ENCODE measurements at regions not wholly inside any gene's neighbourhood (a gene's known extent, or its start where the extent isn't known, plus 50 kb on each side); places are given as distances from the start of the nearest gene placed in this dataset.

DNA sequence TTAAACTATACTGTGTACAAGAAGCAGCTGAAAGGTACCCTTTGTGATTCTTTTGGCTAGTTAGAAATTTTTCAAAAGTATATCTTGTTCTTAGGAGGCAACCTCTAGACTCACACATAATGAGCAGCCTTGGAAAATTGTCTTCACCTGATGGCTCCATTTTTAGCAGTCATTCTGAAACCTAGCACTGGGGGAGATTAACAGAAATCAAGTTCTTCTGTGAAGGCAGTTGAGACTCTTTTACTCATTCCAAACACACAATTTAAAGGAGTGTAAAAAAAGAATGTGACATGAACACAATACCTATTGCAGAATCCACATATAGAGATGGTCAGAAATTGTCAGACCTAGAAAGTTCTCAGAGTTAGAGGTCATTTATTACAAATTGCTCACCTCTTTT is 197.7 kb downstream of the UBE2E3 start:
- DNase-seq: no peak
- no peaks in the 10 kb centered on the region for H3K4me1 Mint-ChIP-seq
- H3K27ac Mint-ChIP-seq: peak overlapping the region in 1 of 6 donors; percentile 8
- H3K4me3 Mint-ChIP-seq: no peak overlapping the region
- no peaks in the 10 kb centered on the region for H3K9me3 Mint-ChIP-seq
- no peak for ATAC-seq (ENCODE audit: low read depth in 2 of 2)
- H3K27me3 Mint-ChIP-seq: no peaks in the 10 kb centered on the region
- no peaks in the 10 kb centered on the region for H3K36me3 Mint-ChIP-seq

DNA sequence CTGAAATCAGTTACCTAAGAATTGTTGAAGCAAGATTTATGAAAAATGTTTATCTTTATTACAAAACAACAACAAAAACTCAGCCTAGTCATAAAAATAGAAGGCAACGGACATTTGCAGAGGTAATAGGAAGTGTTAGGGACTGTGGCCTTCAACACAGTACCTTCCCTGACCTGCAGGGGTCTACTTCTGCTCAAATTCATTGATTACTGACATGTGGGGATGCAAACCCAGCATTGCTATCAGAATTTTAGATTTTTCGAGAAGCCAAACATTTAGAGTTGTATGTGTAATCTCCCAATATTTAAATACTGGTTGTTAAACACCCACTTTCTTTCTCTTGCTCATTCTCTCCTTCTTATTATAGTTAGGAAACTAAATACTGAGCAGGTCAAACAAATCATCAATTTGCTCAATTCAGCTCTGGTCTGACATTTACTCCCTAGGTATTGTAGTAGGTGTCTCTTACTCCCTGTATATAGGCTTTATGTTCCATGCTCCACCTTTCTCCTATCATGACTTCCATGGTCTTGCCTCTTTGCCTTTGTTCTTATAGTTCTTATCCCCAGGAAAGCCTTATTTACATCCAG is 198.5 kb downstream of the UBE2E3 start:
- Mint-ChIP-seq H3K9me3 (no peaks in the 10 kb centered on the region), H3K36me3 (no peaks in the 10 kb centered on the region), H3K4me3 (no peak overlapping the region), H3K27me3 (no peaks in the 10 kb centered on the region), H3K4me1 (peaks cover 4 to 6% (median 5%) of the 10 kb centered on the region in 3 donors), H3K27ac (no peak overlapping the region)
- peak; percentile 18 for DNase-seq
- ATAC-seq (ENCODE audit: low read depth in 2 of 2): peak; percentile 72 to 83

DNA sequence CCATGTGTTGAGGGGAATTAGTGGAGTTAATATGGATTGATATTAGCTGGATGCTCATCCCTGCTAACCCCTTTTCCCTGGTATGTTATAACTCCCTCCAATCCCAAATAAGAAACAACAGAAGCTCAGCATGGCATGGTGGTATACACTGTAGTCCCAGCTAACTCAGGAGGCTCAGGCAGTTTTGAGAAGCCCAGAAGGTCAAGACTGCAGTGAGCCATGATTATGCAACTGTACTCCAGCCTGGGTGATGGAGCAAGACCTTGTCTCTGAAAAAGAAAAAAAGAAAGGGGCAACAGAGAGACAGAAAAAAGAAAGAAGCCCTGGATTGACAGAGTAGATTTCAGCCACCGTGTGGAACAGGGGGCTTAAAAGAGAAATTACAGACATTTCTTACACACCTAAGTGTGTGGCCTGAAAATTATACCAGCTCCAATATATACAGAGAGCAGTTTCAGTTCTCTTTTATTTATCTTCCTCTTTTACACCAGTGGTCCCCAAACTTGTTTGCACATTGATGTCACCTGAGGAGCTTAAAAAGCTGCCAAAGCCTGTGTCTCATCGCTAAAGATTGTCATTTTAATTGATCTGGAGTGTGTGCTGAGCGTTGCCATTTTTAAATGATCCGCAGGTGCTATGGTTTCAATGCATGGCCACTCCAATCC is 203.6 kb downstream of the UBE2E3 start:
- Mint-ChIP-seq H3K27me3 (no peaks in the 10 kb centered on the region), H3K36me3 (no peaks in the 10 kb centered on the region), H3K9me3 (no peaks in the 10 kb centered on the region), H3K4me3 (peak overlapping the region in 3 of 8 donors; percentile 21 to 48 (median 36)), H3K27ac (peak overlapping the region; percentile 16 to 88 (median 68)), H3K4me1 (peaks cover 14 to 22% (median 20%) of the 10 kb centered on the region in 3 donors)
- peak; percentile 64 for DNase-seq
- peak; percentile 99 for ATAC-seq (ENCODE audit: low read depth in 2 of 2)

DNA sequence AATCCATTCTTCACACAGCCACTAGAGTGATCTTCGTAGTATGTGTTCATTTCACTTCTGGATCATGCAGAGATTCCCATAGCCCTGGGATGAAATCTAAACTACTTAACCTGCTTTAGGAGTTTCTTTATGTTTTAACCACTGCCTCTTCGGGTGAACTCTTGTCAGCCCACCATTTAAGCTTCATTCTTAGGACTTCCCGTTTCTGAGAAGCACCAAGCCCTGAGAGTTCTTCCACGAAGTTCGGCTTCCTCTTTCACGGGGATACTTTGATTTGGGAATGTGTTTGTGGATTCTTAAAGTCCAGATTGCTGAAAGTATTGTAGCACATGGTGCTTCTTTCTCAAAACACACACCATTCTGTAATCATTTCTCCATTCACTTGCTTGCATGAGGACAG is 205.0 kb downstream of the UBE2E3 start:
- H3K4me1 Mint-ChIP-seq: peaks cover 14 to 22% (median 20%) of the 10 kb centered on the region in 3 donors
- no peak overlapping the region for H3K4me3 Mint-ChIP-seq
- ATAC-seq (ENCODE audit: low read depth in 2 of 2) (no peak), DNase-seq (no peak)
- no peaks in the 10 kb centered on the region for H3K27me3 Mint-ChIP-seq
- H3K9me3 Mint-ChIP-seq: no peaks in the 10 kb centered on the region
- no peaks in the 10 kb centered on the region for H3K36me3 Mint-ChIP-seq
- H3K27ac Mint-ChIP-seq: peak overlapping the region in 1 of 6 donors; percentile 57

DNA sequence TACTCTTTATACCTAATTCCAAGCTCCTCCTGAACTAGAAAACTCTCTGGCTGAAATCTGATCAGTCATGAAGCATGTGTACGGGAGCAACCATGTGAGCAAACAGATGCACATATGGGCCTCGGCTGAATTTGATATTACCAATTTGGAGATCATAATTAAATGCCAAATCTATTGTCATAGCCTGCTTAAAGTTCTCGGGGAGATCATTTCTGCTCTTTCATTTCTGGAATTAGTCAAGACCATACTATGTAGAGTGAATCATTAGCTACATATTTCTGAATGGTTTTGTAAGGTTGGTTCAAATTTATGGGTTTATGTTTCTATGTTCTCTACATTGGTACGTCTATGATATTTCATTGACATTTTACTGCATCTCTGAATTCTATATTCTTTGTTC is 205.5 kb downstream of the UBE2E3 start:
- Mint-ChIP-seq H3K4me3 (no peak overlapping the region), H3K27me3 (no peaks in the 10 kb centered on the region), H3K27ac (no peak overlapping the region), H3K9me3 (no peaks in the 10 kb centered on the region), H3K36me3 (no peaks in the 10 kb centered on the region), H3K4me1 (peaks cover 14 to 22% (median 20%) of the 10 kb centered on the region in 3 donors)
- no peak for ATAC-seq (ENCODE audit: low read depth in 2 of 2)
- DNase-seq: no peak

DNA sequence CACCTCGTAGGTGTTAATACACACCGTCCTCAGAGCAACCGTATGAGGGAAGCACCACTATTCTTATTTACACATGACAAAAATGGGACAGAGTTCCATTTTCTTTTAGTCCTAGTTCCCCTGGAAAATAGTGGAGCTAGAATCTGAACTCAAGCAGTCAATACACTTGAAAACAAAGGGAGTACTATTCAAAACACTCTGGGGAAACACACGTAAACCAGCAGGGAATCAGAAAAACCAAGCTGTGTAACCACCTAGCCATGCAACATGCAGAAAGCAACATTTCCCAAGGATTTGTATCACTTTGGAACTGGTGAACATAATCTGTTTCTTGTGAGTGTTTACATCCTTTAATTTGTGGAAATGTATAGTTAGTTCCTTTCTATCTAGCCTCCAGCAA is 208.2 kb downstream of the UBE2E3 start:
- Mint-ChIP-seq H3K36me3 (no peaks in the 10 kb centered on the region), H3K27ac (no peak overlapping the region), H3K9me3 (no peaks in the 10 kb centered on the region), H3K4me1 (peaks cover 12 to 22% (median 18%) of the 10 kb centered on the region in 3 donors), H3K4me3 (no peak overlapping the region), H3K27me3 (no peaks in the 10 kb centered on the region)
- ATAC-seq (ENCODE audit: low read depth in 2 of 2) (no peak), DNase-seq (no peak)

DNA sequence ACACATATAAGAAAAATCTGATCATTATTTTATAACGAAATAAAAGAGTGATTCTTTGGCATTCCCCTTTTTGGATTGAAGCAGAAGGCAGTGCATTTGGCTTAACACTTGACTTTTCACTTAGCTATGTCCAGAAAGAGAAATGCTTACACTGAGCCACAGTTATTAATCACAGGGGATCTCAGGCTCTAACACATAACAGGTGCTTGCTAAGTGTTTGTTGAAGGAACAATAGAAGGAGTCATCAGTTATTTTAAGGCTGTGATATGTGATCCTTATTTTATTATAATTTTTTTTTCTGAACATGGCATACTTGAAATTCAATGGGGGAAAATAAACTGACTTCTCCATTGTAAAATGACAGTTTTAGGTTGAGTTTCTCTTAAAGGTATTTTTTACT is 209.5 kb downstream of the UBE2E3 start:
- Mint-ChIP-seq H3K4me3 (no peak overlapping the region), H3K9me3 (no peaks in the 10 kb centered on the region), H3K27ac (no peak overlapping the region), H3K27me3 (no peaks in the 10 kb centered on the region), H3K4me1 (peaks cover 0 to 9% (median 8%) of the 10 kb centered on the region in 3 donors), H3K36me3 (no peaks in the 10 kb centered on the region)
- ATAC-seq (ENCODE audit: low read depth in 2 of 2): no peak
- no peak for DNase-seq

DNA sequence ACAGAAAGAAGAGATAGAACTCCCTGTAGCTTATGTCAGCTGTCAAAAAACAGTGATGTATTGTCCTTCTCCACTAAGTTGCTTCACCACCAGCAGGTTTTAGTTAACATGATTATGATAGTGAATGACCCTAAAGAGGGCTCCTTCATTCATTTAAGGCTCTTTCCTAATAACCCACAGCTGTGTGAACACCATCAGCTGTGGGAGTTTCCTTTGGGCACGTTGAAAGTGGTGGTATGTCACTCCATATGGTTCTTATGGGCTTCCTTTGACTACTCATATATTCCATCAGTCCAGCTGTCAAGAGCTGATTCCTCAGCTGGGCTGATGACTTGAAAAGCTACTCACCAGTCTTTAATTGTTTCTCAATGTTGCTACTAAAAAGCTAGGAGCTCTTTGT is 210.3 kb downstream of the UBE2E3 start:
- Mint-ChIP-seq H3K27ac (no peak overlapping the region), H3K9me3 (no peaks in the 10 kb centered on the region), H3K27me3 (no peaks in the 10 kb centered on the region), H3K4me3 (no peak overlapping the region), H3K36me3 (no peaks in the 10 kb centered on the region), H3K4me1 (peaks cover 0 to 3% (median 2%) of the 10 kb centered on the region in 3 donors)
- ATAC-seq (ENCODE audit: low read depth in 2 of 2) (no peak), DNase-seq (no peak)

GRCh38 chr2:181193550-181193949 is 213.1 kb downstream of the UBE2E3 start:
- H3K27ac Mint-ChIP-seq: peak overlapping the region in 1 of 6 donors; percentile 7
- H3K4me3 Mint-ChIP-seq: no peak overlapping the region

GRCh38 chr2:181196401-181196800 is 216.0 kb downstream of the UBE2E3 start:
- peaks cover 0 to 15% (median 12%) of the 10 kb centered on the region in 3 donors for H3K4me1 Mint-ChIP-seq
- no peaks in the 10 kb centered on the region for H3K9me3 Mint-ChIP-seq
- no peaks in the 10 kb centered on the region for H3K27me3 Mint-ChIP-seq
- no peaks in the 10 kb centered on the region for H3K36me3 Mint-ChIP-seq
- DNase-seq: no peak
- ATAC-seq (ENCODE audit: low read depth in 2 of 2): no peak
- H3K4me3 Mint-ChIP-seq: no peak overlapping the region
- no peak overlapping the region for H3K27ac Mint-ChIP-seq

More at GRCh38 chr2:181193550-181193949, 213.1 kb downstream of the UBE2E3 start:
- ATAC-seq (ENCODE audit: low read depth in 2 of 2) (no peak), DNase-seq (no peak)
- Mint-ChIP-seq H3K9me3 (no peaks in the 10 kb centered on the region), H3K27me3 (no peaks in the 10 kb centered on the region), H3K4me1 (peaks cover 0 to 10% (median 6%) of the 10 kb centered on the region in 3 donors), H3K36me3 (no peaks in the 10 kb centered on the region)

DNA sequence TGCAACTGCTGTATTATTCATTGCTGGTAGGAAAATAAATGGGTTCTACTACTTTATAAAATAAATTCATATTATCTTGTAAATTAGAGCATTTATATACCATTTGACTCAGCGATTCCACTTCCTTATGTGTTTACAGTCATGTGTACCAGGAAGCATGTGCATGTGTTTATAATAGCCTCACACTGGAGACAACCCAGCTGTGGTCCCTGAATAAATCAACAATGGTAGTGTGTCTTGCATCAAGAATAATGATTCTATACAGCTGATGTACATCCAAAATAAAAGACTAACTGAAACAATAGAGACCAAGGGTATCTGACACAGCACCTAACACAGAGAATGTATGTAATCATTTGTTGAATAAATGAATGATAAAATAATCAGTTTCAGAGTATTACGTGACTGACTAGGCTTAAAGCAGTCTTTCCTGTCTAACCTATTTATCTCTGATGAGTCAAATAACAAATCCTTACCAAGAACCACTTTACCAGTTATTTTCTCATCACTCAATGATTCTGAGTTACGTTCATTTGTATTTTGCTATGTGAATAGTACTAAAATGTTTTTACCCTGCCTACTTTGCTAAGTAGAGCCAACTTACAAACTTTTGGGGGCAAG is 216.8 kb downstream of the UBE2E3 start:
- H3K9me3 Mint-ChIP-seq: no peaks in the 10 kb centered on the region
- no peaks in the 10 kb centered on the region for H3K36me3 Mint-ChIP-seq
- no peaks in the 10 kb centered on the region for H3K27me3 Mint-ChIP-seq
- no peak overlapping the region for H3K27ac Mint-ChIP-seq
- peaks cover 0 to 15% (median 12%) of the 10 kb centered on the region in 3 donors for H3K4me1 Mint-ChIP-seq
- ATAC-seq (ENCODE audit: low read depth in 2 of 2): no peak
- no peak for DNase-seq
- peak overlapping the region in 1 of 8 donors; percentile 36 for H3K4me3 Mint-ChIP-seq

GRCh38 chr2:181198183-181198864 is 217.9 kb downstream of the UBE2E3 start:
- peaks cover 0 to 15% (median 12%) of the 10 kb centered on the region in 3 donors for H3K4me1 Mint-ChIP-seq
- H3K9me3 Mint-ChIP-seq: no peaks in the 10 kb centered on the region
- no peaks in the 10 kb centered on the region for H3K27me3 Mint-ChIP-seq
- H3K27ac Mint-ChIP-seq: peak overlapping the region in 1 of 6 donors; percentile 30
- H3K4me3 Mint-ChIP-seq: peak overlapping the region in 4 of 8 donors; percentile 1 to 72 (median 11)
- DNase-seq: no peak
- no peaks in the 10 kb centered on the region for H3K36me3 Mint-ChIP-seq
- ATAC-seq (ENCODE audit: low read depth in 2 of 2): no peak

GRCh38 chr2:181203412-181203811 is 223.0 kb downstream of the UBE2E3 start:
- Mint-ChIP-seq H3K4me3 (no peak overlapping the region), H3K4me1 (peaks cover 0 to 10% (median 4%) of the 10 kb centered on the region in 3 donors), H3K36me3 (peaks cover 0 to 16% of the 10 kb centered on the region in 2 donors), H3K9me3 (peaks cover 4 to 33% (median 22%) of the 10 kb centered on the region in 7 donors), H3K27ac (peak overlapping the region in 1 of 6 donors; percentile 82), H3K27me3 (peaks cover 0 to 4% (median 0%) of the 10 kb centered on the region in 3 donors)
- DNase-seq (no peak), ATAC-seq (ENCODE audit: low read depth in 2 of 2) (no peak)

Measured in naive B cell (primary cell).